CD4-positive, alpha-beta T cell treated with Interleukin-1 beta for 1 hour (primary cell): ENCODE measurements at regions not wholly inside any gene's neighbourhood (a gene's known extent, or its start where the extent isn't known, plus 50 kb on each side); places are given as distances from the start of the nearest gene placed in this dataset.
A peak's percentile ranks its signal among the peaks of the same experiment; 100 is the strongest.
"Not testable (repeated sequence)": the region's sequence is repeated elsewhere in the genome, so short reads cannot be mapped to it uniquely, and the experiment has no call there.

Source experiments
- DNase-seq, 2 donors: peaks; one replicate each; pipeline ENCODE4 v3.0.0-alpha.2; 2020 to 2022

- no peak for DNase-seq
These were observed 239.1 kb downstream of the ENC1 start for GRCh38 chr5:74401281-74401945.

GRCh38 chr5:74400067-74400466 is 240.5 kb downstream of the ENC1 start:
- no peak for DNase-seq

DNA sequence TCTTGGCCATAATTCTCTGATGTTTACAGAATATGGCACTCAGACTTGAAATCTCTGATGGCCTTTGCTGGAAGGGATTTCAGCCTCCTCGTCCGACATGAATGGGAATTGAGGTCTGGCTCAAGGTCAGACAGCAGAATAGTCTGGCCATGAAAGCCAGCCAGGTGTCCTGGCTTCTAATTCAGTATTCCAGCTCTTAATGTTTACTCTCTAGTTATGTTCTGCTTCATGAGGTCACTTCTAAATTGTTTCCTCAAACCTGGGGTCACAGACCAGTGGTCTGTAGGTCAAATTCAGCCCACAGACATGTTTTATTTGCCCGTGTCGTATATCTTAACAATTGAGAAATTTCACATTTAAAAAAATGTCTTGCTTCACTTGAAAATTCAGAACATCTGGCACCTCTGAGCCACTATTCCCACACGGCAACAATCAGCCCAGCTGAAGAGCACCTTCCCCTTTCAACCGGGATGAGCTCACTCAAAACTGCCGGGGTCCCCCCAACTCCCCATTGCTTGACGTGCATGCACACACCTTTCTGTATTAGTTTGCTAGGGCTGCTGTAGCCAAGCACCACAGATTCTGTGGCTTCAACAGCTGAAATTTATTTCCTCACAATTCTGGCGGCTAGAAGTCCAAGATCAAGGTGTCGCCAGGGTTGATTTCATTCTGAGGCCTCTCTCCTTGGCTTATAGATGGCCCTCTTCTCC is 243.5 kb downstream of the ENC1 start:
- no peak for DNase-seq

- DNase-seq, result no peak
These were observed 245.3 kb downstream of the ENC1 start for GRCh38 chr5:74394916-74395880.

DNA sequence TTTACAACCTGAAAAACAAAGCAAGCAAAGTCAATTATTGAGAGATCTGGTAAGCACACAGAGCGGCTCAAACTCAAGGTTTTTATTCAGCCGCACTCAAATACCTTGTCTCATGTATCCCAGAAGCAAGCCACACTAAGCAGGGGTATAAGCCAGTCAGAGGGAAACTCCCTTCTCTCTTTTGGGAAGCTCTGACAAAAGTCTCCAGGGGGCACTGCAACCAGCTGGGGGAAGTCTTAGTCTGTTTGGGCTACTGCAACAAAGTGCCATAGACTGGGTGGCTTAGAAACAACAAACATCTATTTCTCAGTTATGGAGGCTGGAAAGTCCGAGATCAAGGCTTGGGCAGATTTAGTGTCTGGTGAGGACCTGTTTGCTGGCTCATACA is 246.0 kb downstream of the ENC1 start:
- DNase-seq, result peak in 1 of 2 donors; percentile 13

- no peak for DNase-seq
These were observed 246.6 kb downstream of the ENC1 start for GRCh38 chr5:74393943-74394342.

DNA sequence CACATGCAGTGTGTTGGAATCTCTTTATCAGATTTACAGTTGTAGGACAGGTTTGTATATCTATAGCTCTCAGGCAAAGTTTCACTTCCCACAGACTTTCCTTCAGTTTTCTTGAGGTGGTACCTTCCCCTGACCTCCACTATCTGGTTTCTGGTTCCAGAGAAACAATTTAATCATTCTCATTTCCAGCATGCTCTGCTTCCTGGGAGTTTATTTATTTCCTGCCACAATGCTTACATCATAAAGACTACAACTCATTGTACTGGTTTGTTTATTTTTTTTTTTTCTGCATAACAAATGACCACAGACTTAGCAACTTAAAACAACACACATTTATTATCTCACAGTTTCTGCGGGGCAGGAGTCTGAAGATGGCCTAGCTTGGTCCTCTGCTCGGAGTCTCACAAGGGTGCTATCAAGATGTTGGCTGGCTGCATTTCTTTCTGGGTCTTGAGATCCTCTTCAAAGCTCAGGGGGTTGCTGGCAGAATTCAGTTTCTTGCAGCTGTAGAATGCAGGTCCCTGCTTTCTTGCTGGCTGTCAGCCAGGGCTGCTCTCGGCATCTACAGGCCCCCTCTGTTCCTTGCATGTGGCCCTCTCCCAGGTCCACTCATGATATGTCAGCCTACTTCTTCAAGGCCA is 247.7 kb downstream of the ENC1 start:
- no peak for DNase-seq

GRCh38 chr5:74391410-74391809 is 249.1 kb downstream of the ENC1 start:
- DNase-seq, result no peak

- no peak for DNase-seq
These were observed 249.7 kb downstream of the ENC1 start for GRCh38 chr5:74390822-74391221.

DNA sequence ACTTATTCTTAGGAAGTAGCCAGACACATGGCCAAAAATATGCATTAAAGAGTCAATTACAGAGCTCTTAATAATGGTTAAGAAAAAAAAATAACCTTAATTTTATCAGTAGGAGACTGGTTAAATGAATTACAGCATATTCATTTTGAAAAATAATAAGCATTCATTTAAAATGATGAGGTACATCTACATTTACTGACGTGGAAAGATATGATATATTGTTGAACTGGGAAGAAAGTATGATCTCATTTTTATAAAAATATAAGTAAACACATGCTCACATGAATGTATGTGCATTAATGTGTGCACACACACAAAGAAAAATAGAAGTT is 250.3 kb downstream of the ENC1 start:
- no peak for DNase-seq

DNA sequence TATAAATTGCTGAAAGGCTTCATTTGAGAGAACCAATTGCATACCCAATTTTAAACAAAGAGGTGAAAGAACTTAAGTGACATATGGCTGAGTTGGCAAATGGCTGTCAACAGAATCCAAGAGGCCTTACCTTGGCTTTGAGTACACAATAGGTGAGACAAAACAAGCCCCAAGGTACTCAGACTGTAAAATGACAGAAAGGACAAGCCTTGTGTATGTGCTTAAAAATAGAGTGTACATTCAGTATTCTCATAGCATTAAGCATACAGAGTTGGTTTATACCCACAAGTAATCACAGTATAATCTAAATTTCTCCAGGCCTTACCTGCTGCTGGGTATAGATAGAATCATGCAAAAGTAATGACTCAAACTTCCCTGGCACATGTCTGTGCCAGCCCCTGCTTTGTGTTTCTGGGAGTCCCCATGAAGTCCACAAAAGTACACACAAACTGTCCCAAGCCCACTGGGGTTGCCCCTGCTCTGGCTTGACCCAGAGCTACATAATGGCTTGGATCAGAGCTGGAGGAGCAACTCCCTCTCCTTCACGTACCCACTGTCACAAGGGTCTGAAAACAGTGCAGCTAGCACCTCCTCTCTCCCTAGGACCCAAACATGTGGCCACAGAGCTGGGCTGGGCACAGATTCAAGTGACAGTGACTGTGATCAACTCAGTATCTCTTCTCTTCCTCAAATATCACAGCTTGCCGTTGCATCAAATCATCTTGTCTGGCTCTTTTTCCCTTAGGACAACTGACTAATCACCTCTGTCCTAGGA is 250.8 kb downstream of the ENC1 start:
- no peak for DNase-seq

DNA sequence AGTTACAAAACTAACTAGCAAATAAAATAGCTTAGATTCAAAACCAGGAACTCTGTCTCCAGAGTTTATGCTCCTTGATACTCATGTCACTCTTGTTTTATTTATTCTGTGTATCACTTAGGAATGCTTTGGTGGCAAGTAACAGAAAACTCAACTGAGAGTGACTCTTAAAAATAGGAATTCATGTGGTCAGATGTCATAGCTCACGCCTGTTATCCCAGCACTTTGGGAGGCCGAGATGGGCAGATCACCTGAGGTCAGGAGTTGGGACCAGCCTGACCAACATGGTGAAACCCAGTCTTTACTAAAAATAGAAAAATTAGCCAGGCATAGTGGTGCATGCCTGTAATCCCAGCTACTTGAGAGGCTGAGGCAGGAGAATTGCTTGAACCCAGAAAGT is 252.1 kb downstream of the ENC1 start:
- not testable (repeated sequence) for DNase-seq

DNA sequence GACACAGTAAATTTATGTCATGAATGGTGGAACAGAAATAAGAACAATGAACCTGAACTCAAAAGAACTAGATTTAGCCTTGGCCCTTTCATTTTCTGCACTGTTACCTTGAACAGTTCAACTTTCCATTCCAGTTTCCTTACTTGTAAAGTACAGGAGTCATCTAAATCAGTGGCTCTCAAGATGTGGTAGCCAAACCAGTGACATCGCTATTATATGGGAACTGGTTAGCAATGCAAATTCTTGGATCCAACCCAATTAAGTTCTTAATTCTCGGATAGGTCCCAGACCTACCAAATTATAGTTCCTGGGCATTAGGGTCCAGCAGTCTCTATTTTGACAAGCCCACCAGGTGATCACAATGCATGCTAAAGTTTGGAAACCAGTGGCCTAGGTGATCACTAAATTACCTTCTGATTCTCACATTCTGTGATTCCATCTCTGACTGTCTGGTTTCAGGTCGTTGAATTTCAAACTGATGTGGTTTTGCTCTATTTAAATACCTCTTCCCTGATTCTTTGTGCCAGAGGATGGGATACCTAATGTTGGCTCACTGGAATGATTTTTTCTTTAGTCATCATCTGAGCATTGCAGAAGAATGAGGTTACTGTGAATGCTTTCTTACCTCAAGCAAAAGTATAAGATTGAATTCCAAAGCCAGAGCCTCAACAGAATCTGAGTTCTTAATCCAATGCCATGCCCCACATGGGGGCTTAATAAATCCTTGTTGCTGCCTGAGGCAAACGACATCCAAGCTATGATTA is 253.8 kb downstream of the ENC1 start:
- DNase-seq, result no peak

- no peak for DNase-seq
These were observed 255.7 kb downstream of the ENC1 start for GRCh38 chr5:74384851-74385250.

DNA sequence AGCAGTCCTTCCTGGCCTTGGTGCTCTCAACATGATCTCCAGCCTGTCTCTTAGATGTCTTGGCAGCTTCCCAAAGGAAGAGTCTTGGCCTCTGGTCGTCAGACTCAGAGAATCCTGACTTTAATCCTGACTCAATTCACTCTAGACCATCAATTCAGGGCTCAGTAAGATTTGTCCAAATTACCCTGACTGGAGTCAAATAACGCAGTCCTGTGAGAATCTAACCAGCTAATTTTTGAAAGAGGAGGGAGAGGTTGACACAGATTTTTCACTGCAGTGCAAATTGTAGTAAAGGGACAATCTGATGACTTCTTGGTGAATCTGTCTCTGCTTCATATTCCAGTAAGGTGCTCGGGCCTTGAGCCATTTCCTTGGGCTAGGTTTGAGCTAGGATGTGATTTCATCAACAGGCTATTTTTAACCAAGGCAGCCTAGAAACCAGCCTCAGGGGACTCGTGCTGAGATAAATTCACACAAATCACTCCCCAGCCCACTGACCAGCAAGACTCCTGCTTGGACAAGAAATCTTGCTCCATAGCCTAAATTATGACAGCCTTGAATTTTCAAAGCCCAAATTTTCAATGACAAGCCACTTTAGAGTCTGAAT is 257.4 kb downstream of the ENC1 start:
- no peak for DNase-seq

DNA sequence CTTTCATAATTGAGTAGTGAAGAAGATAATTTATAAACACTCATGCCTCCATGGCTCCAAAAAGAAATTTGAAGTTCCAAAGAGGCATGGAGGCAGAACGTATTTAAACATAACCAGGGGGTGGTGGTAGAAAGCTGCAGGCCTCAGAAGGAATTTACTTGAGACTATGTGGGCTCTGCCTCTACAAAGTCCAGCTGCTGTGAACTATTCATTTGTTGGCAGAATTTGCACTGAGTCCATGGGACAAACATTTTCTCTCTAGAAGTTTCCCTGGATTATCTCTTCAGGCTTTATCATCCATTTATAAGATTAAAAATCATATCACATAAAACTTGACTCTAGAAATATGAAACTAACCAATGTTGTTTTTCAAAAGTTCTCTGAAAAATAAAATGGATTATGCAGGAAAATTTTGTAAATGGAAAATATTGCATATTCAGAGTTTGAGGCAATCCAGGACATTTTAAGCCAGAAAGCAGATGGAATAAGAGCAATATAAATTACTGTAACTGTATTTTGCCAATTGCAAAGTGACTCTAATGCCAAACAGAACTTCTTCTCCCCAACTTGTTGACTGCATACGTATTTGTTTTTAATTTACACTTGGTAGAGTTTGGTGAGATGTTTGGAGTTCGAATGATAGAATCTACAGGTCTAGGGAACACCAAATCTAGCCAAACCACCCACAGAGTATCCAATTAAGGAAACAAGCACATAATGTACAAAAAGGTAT is 258.2 kb downstream of the ENC1 start:
- no peak for DNase-seq

DNA sequence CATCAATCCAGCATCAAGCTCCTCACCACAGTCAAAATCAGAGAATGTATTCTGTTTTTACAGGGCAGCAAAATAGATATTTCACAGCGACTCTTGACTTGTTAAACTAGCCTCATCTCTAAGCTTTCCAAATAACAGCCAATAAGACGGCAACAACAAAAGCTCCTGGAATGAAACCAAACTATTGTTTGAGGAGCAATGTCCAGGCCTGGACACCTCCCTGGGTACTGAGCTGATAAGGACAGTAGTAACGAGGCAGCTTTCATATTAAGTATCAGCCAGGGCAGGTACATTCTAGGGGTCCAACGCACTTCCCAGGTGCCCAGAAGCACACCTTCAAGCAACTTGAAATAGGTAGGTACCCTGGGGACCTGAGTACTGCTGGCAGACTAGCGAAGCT is 260.3 kb downstream of the ENC1 start:
- DNase-seq, result no peak

DNA sequence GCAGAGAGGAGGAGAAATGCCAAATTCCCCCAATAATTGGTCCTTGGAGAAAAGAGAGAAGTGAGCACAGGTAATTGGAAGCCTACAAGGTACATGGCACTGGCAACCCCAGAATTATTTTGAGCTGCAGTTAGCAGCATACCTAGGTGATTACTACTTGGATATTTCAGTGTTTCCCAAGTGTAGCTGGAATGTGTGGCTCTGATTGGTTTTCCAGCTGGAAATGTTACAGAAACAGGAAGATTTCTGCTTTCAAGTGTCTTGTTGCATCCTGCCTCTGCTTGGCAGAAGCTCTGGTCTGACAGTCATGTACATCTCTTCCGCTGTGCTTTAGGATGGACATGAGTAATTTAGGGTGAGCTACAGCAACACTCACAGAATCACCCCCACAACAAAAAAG is 262.1 kb downstream of the ENC1 start:
- DNase-seq, result no peak

DNA sequence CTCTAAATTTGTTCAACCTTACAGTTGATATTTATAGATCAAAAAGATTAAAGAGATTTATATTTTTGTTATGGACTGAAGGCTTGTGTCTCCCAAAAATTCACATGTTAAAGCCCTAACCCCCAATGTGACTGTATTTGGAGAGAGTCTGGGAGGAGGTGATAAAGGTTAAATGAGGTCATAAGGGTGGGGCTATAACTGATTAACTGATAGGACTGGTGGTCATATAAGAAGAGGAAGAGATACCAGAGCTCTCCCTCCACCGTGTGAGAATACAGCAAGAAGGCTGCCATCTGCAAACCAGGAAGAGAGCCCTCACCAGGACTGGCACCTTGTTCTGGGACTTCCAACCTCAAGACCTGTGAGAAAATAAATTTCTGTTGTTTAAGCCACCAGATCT is 264.3 kb downstream of the ENC1 start:
- DNase-seq, result no peak

- no peak for DNase-seq
These were observed 265.3 kb downstream of the ENC1 start for GRCh38 chr5:74375271-74375670.

GRCh38 chr5:74374656-74375055 is 265.9 kb downstream of the ENC1 start:
- DNase-seq, result no peak
